Right atrium auricular region (tissue), 2 donors: ENCODE measurements at regions not wholly inside any gene's neighbourhood (a gene's known extent, or its start where the extent isn't known, plus 50 kb on each side); places are given as distances from the start of the nearest gene placed in this dataset.

Experiments
- DNase-seq: peaks from one replicate; pipeline ENCODE4 v3.0.0-alpha.2; 2019; ENCODE audit warnings: low spot score
- H3K27ac ChIP-seq, 2 donors: fragments of 200-600 bp; sonication (generic); 1 replicate in 1 of 2; 2 replicates in 1 of 2; pipeline ENCODE4 v1.5.1; 2016 to 2019
- H3K27me3 ChIP-seq, 2 donors: fragments of 200-600 bp; sonication (generic); one replicate each; pipeline versions ENCODE4 v1.5.1 to v1.6.0; 2017 to 2019
- H3K36me3 ChIP-seq: fragments of 200-600 bp; sonication (generic); one replicate; pipeline ENCODE4 v1.5.1; 2016
- H3K4me1 ChIP-seq, 2 donors: fragments of 200-600 bp; sonication (generic); one replicate each; pipeline versions ENCODE4 v1.5.1 to v1.6.0; 2017 to 2019
- H3K4me3 ChIP-seq, 2 donors: fragments of 200-600 bp; sonication (generic); 1 replicate in 1 of 2; 2 replicates in 1 of 2; pipeline ENCODE4 v1.5.1; 2017 to 2019; ENCODE audit warnings: mild to moderate bottlenecking in 1 of 2, moderate library complexity in 1 of 2
- H3K9me3 ChIP-seq, 2 donors: fragments of 200-600 bp; sonication (generic); one replicate each; pipeline ENCODE4 v1.5.1; 2019
- CTCF ChIP-seq, 2 donors: fragments of 200-600 bp; sonication (generic); IDR thresholded peaks; one replicate each; pipeline ENCODE4 v1.5.1; 2019; ENCODE audit warnings: antibody characterized with exemption in 2 of 2

GRCh38 chr13:50518781-50519201 is 324.7 kb downstream of the DLEU7 start:
- H3K27ac ChIP-seq = no peak overlapping the region
- H3K4me3 ChIP-seq = no peak overlapping the region
- no peaks in the 10 kb centered on the region for H3K27me3 ChIP-seq
- no peaks in the 10 kb centered on the region for H3K9me3 ChIP-seq
- H3K36me3 ChIP-seq = no peaks in the 10 kb centered on the region
- TF ChIP-seq CTCF (IDR thresholded peaks at IDR 0.05) = no peak
- no peak for DNase-seq
- H3K4me1 ChIP-seq = peaks cover 0 to 39% of the 10 kb centered on the region in 2 donors

- no peaks in the 10 kb centered on the region for H3K27me3 ChIP-seq
- H3K27ac ChIP-seq = no peak overlapping the region
- TF ChIP-seq CTCF (IDR thresholded peaks at IDR 0.05) = no peak
- H3K9me3 ChIP-seq = no peaks in the 10 kb centered on the region
- H3K4me1 ChIP-seq = peaks cover 0 to 34% of the 10 kb centered on the region in 2 donors
- no peaks in the 10 kb centered on the region for H3K36me3 ChIP-seq
- no peak for DNase-seq
- no peak overlapping the region for H3K4me3 ChIP-seq
These were observed 323.6 kb downstream of the DLEU7 start for GRCh38 chr13:50519866-50520265.

GRCh38 chr13:50521006-50521830 is 322.3 kb downstream of the DLEU7 start:
- TF ChIP-seq CTCF (IDR thresholded peaks at IDR 0.05) = no peak
- Histone ChIP-seq H3K27ac (no peak overlapping the region), H3K36me3 (no peaks in the 10 kb centered on the region), H3K4me1 (peaks cover 0 to 34% of the 10 kb centered on the region in 2 donors), H3K27me3 (no peaks in the 10 kb centered on the region), H3K4me3 (no peak overlapping the region), H3K9me3 (no peaks in the 10 kb centered on the region)
- no peak for DNase-seq

GRCh38 chr13:50521831-50522149 is 321.7 kb downstream of the DLEU7 start:
- H3K4me3 ChIP-seq = no peak overlapping the region
- DNase-seq = no peak
- H3K36me3 ChIP-seq = no peaks in the 10 kb centered on the region
- no peaks in the 10 kb centered on the region for H3K27me3 ChIP-seq
- H3K27ac ChIP-seq = peak overlapping the region in 1 of 2 donors; percentile 29
- H3K4me1 ChIP-seq = peaks cover 0 to 36% of the 10 kb centered on the region in 2 donors
- H3K9me3 ChIP-seq = no peaks in the 10 kb centered on the region
- no peak for TF ChIP-seq CTCF (IDR thresholded peaks at IDR 0.05)

GRCh38 chr13:50522506-50522905 is 321.0 kb downstream of the DLEU7 start:
- no peaks in the 10 kb centered on the region for H3K9me3 ChIP-seq
- no peak for DNase-seq
- H3K4me1 ChIP-seq = peaks cover 0 to 43% of the 10 kb centered on the region in 2 donors
- TF ChIP-seq CTCF (IDR thresholded peaks at IDR 0.05) = no peak
- H3K36me3 ChIP-seq = no peaks in the 10 kb centered on the region
- H3K27ac ChIP-seq = no peak overlapping the region
- H3K27me3 ChIP-seq = no peaks in the 10 kb centered on the region
- H3K4me3 ChIP-seq = no peak overlapping the region

GRCh38 chr13:50523307-50523706 is 320.2 kb downstream of the DLEU7 start:
- Histone ChIP-seq H3K4me1 (peaks cover 0 to 50% of the 10 kb centered on the region in 2 donors), H3K27me3 (no peaks in the 10 kb centered on the region), H3K27ac (no peak overlapping the region), H3K9me3 (no peaks in the 10 kb centered on the region), H3K4me3 (no peak overlapping the region), H3K36me3 (no peaks in the 10 kb centered on the region)
- no peak for DNase-seq
- no peak for TF ChIP-seq CTCF (IDR thresholded peaks at IDR 0.05)
